Ovary (tissue), 3 donors: ENCODE measurements at regions not wholly inside any gene's neighbourhood (a gene's known extent, or its start where the extent isn't known, plus 50 kb on each side); places are given as distances from the start of the nearest gene placed in this dataset.

Experiments used
- CTCF ChIP-seq, 3 donors: fragments of 450-650 bp in 2 of 3; fragments of 200-600 bp in 1 of 3; IDR thresholded peaks; one replicate each; pipeline versions ENCODE4 v1.5.1 to v1.8.0; 2016 to 2022; ENCODE audit warnings: antibody characterized with exemption in 3 of 3, mild to moderate bottlenecking in 1 of 3
- EP300 ChIP-seq: sonication (generic); formaldehyde crosslinking; IDR thresholded peaks from one replicate; pipeline ENCODE4 v1.6.1; 2017; ENCODE audit warnings: antibody characterized with exemption
- POLR2A ChIP-seq: fragments of 450-650 bp; IDR thresholded peaks from one replicate; pipeline ENCODE4 v1.6.1; 2017; ENCODE audit warnings: antibody characterized with exemption, mild to moderate bottlenecking, moderate library complexity
- donor health status: DM: no; HTN: no; CAD: no.

- TF ChIP-seq CTCF (IDR thresholded peaks at IDR 0.05) (no peak), POLR2A (no peak), EP300 (no peak)
These were observed 1342.7 kb upstream of the ADGRL4 start for GRCh38 chr1:80349218-80349617.
